ENCODE measurements at regions not wholly inside any gene's neighbourhood (a gene's known extent, or its start where the extent isn't known, plus 50 kb on each side); places are given as distances from the start of the nearest gene placed in this dataset.
A peak's percentile ranks its signal among the peaks of the same experiment; 100 is the strongest.

GRCh38 chr2:58435246-58435645 is 194.1 kb upstream of the FANCL start:
- H3K4me3 ChIP-seq (ENCODE audit: control insufficient read depth, low read depth, low read length) = no peak overlapping the region
- TF ChIP-seq CTCF (conservative IDR thresholded peaks at IDR 0.05; ENCODE audit: control insufficient read depth, insufficient read depth, low read depth, low read length) = no peak

GRCh38 chr2:58434692-58435091 is 193.6 kb upstream of the FANCL start:
- DNase-seq (ENCODE audit: low read depth) = no peak
- TF ChIP-seq CTCF (conservative IDR thresholded peaks at IDR 0.05; ENCODE audit: control insufficient read depth, insufficient read depth, low read depth, low read length) = no peak
- no peak overlapping the region for H3K4me3 ChIP-seq (ENCODE audit: control insufficient read depth, low read depth, low read length)

More at GRCh38 chr2:58435246-58435645, 194.1 kb upstream of the FANCL start:
- DNase-seq (ENCODE audit: low read depth) = no peak

GRCh38 chr2:58432491-58433170 is 191.5 kb upstream of the FANCL start:
- DNase-seq (ENCODE audit: low read depth) = no peak
- no peak for TF ChIP-seq CTCF (conservative IDR thresholded peaks at IDR 0.05; ENCODE audit: control insufficient read depth, insufficient read depth, low read depth, low read length)
- H3K4me3 ChIP-seq (ENCODE audit: control insufficient read depth, low read depth, low read length) = no peak overlapping the region

- peak overlapping the region; percentile 6 for H3K4me3 ChIP-seq (ENCODE audit: control insufficient read depth, low read depth, low read length)
- no peak for TF ChIP-seq CTCF (conservative IDR thresholded peaks at IDR 0.05; ENCODE audit: control insufficient read depth, insufficient read depth, low read depth, low read length)
- DNase-seq (ENCODE audit: low read depth) = no peak
Measured at GRCh38 chr2:58429014-58429875, 188.1 kb upstream of the FANCL start.

GRCh38 chr2:58428096-58429013 is 187.2 kb upstream of the FANCL start:
- peak; percentile 4 for DNase-seq (ENCODE audit: low read depth)
- H3K4me3 ChIP-seq (ENCODE audit: control insufficient read depth, low read depth, low read length) = peak overlapping the region; percentile 49
- TF ChIP-seq CTCF (conservative IDR thresholded peaks at IDR 0.05; ENCODE audit: control insufficient read depth, insufficient read depth, low read depth, low read length) = no peak

GRCh38 chr2:58427572-58428095 is 186.5 kb upstream of the FANCL start:
- peak; percentile 32 for DNase-seq (ENCODE audit: low read depth)
- TF ChIP-seq CTCF (conservative IDR thresholded peaks at IDR 0.05; ENCODE audit: control insufficient read depth, insufficient read depth, low read depth, low read length) = no peak
- H3K4me3 ChIP-seq (ENCODE audit: control insufficient read depth, low read depth, low read length) = peak overlapping the region; percentile 49
